Kidney (tissue), 13 donors: ENCODE measurements at regions not wholly inside any gene's neighbourhood (a gene's known extent, or its start where the extent isn't known, plus 50 kb on each side); places are given as distances from the start of the nearest gene placed in this dataset.
A peak's percentile ranks its signal among the peaks of the same experiment; 100 is the strongest.

Experiments used
- DNase-seq, 5 donors: peaks; one replicate each; pipeline ENCODE4 v3.0.0-alpha.2; 2013 to 2020
- FAIRE-seq: peaks from 2 replicates; lab custom pipeline; 2012; peaks lifted over from hg19 to GRCh38; lab: Jason Lieb, UNC
- H3K27ac ChIP-seq, 2 donors: one replicate each; pipeline ENCODE4 v1.7.0; 2013; ENCODE audit warnings: low read depth in 2 of 2, low read length in 2 of 2, inconsistent platforms in 1 of 2
- H3K27me3 ChIP-seq: one replicate; pipeline ENCODE4 v1.7.1; 2013; ENCODE audit warnings: low read length, inconsistent platforms; ENCODE audit not compliant: control insufficient read depth, insufficient read depth
- H3K36me3 ChIP-seq, 3 donors: one replicate each; pipeline versions ENCODE4 v1.7.0 to v1.7.1; 2013; ENCODE audit warnings: low read length in 3 of 3, control low read depth in 1 of 3, inconsistent platforms in 1 of 3; ENCODE audit not compliant: insufficient read depth in 3 of 3, control insufficient read depth in 2 of 3
- H3K4me1 ChIP-seq, 3 donors: one replicate each; pipeline versions ENCODE4 v1.7.0 to v1.7.1; 2013; ENCODE audit warnings: low read length in 3 of 3, inconsistent platforms in 1 of 3, low read depth in 1 of 3; ENCODE audit not compliant: control insufficient read depth in 2 of 3, insufficient read depth in 2 of 3
- H3K4me3 ChIP-seq, 3 donors: one replicate each; pipeline versions ENCODE4 v1.7.0 to v1.8.1; 2013; ENCODE audit warnings: low read length in 3 of 3, control low read depth in 1 of 3, inconsistent platforms in 1 of 3
- H3K9ac ChIP-seq, 3 donors: one replicate each; pipeline versions ENCODE4 v1.7.0 to v1.7.1; 2013; ENCODE audit warnings: low read length in 3 of 3, control low read depth in 1 of 3, inconsistent platforms in 1 of 3
- H3K9me3 ChIP-seq, 3 donors: one replicate each; pipeline versions ENCODE4 v1.7.0 to v1.7.1; 2013; ENCODE audit warnings: low read length in 3 of 3, control low read depth in 1 of 3, inconsistent platforms in 1 of 3; ENCODE audit not compliant: control insufficient read depth in 2 of 3, insufficient read depth in 1 of 3
- CTCF ChIP-seq: IDR thresholded peaks from 3 replicates; pipeline ENCODE4 v1.5.1; 2012; ENCODE audit warnings: mild to moderate bottlenecking, moderate library complexity, borderline replicate concordance; ENCODE audit not compliant: insufficient read depth; ENCODE audit errors: extremely low read depth
- intact Hi-C: fragments of 100-400 bp; cut with DNase I; formaldehyde crosslinking; loops from one replicate; pipeline ENCODE4 v1.11.1; 2022
- donor health status: control.
- donor health status: control.
- donor health status: control.
- donor health status: control.
- donor health status: control.
- donor health status: DM: yes; HTN: yes; CAD: no.
- donor health status: Normal renal cell carcinoma (clear cell type).

DNA sequence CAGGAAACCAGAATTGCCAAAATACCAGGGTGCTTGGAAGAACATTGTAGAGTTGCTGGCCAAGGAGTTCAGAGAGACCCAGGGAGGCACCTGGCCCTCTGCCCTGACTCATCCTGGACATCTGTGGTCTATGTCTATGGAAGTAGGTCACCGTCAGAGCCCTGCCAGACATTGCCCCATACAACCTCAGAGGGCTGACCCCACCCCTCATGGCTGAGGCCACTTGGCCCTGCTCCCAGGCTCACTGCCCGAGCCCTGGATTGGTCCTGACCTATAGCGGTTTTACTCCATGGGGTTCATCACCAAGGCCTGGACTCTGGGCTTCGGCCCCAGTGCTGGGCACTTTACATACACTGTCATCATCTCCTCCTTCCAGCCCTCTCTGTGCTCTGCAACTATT lies 233.1 kb downstream of the PTPRU start:
- Histone ChIP-seq H3K27ac (no peak overlapping the region), H3K4me1 (peaks cover 0 to 21% (median 0%) of the 10 kb centered on the region in 3 donors), H3K27me3 (no peaks in the 10 kb centered on the region), H3K4me3 (no peak overlapping the region), H3K36me3 (no peaks in the 10 kb centered on the region), H3K9ac (no peak overlapping the region), H3K9me3 (peaks cover 0 to 14% (median 0%) of the 10 kb centered on the region in 3 donors)
- DNase-seq (peak in 1 of 5 donors; percentile 26), FAIRE-seq (no peak)
- TF ChIP-seq CTCF: no peak
- intact Hi-C loops: no loop called here

DNA sequence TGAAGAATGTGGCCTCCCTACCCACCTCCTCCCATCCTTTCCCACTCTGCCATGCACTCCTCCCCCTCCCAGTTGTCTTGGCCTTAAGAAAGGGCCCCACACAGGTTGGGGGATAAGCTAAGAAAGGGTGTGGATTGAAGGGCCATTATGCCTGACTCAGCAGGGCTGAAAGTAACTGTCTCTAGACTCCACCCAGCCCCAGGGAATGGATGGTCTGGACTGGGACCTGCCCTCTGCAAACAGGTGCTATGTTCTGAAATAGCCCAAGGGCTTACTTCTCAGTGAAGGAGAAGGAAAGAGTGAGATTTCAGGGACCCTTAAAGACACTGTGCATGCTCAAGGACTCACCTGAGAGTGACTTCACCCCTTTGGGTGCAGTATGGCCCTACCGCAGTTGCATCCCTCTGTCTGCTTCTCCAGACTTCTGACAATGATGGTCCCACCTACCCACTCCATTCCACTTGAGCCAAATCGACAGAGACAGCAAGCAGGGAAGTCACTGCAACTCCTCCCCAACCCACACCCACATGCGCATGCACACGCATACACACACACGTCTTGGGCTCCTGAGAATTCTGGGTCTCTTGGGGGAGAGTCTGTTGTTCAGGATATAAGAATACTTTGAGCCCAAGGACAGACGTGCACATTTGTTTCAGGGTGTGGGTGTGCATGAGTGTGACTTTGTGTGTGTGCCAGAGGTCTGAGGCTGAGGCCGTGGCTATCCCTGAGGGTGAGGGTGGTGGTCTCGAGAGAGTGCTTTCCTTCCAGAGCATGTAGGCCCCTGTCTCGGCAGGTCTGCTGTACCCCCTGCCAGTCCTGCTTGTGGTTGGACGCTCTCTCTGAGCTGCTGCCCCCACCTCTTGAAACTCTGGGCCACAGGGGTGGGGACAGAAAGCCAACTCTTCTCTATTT lies 231.9 kb downstream of the PTPRU start:
- peaks cover 0 to 15% (median 0%) of the 10 kb centered on the region in 3 donors for H3K9me3 ChIP-seq
- H3K36me3 ChIP-seq: no peaks in the 10 kb centered on the region
- FAIRE-seq (no peak), DNase-seq (no peak)
- H3K4me3 ChIP-seq: no peak overlapping the region
- H3K27ac ChIP-seq: no peak overlapping the region
- no peaks in the 10 kb centered on the region for H3K27me3 ChIP-seq
- peaks cover 0 to 21% (median 0%) of the 10 kb centered on the region in 3 donors for H3K4me1 ChIP-seq
- no peak overlapping the region for H3K9ac ChIP-seq
- intact Hi-C loops: no loop called here
- TF ChIP-seq CTCF: no peak

- Histone ChIP-seq H3K27ac (no peak overlapping the region), H3K9me3 (peaks cover 0 to 15% (median 0%) of the 10 kb centered on the region in 3 donors), H3K9ac (no peak overlapping the region), H3K4me3 (no peak overlapping the region), H3K27me3 (no peaks in the 10 kb centered on the region), H3K36me3 (no peaks in the 10 kb centered on the region), H3K4me1 (peaks cover 0 to 12% (median 0%) of the 10 kb centered on the region in 3 donors)
- DNase-seq: no peak
- intact Hi-C loops: no loop called here
- no peak for TF ChIP-seq CTCF
- FAIRE-seq: no peak
These were observed 229.9 kb downstream of the PTPRU start for GRCh38 chr1:29466258-29466657.
